GM12873 (cell line): ENCODE measurements at regions not wholly inside any gene's neighbourhood (a gene's known extent, or its start where the extent isn't known, plus 50 kb on each side); places are given as distances from the start of the nearest gene placed in this dataset.

Experiments used
- TF ChIP-seq, protein P1 (sequence below): IDR thresholded peaks from 2 replicates; pipeline ENCODE4 v1.5.1; 2012; ENCODE audit warnings: low read depth, mild to moderate bottlenecking, moderate library complexity, low read length, control low read depth; ENCODE audit not compliant: insufficient read depth; ENCODE audit errors: missing control alignments

- TF ChIP-seq, protein P1, sequence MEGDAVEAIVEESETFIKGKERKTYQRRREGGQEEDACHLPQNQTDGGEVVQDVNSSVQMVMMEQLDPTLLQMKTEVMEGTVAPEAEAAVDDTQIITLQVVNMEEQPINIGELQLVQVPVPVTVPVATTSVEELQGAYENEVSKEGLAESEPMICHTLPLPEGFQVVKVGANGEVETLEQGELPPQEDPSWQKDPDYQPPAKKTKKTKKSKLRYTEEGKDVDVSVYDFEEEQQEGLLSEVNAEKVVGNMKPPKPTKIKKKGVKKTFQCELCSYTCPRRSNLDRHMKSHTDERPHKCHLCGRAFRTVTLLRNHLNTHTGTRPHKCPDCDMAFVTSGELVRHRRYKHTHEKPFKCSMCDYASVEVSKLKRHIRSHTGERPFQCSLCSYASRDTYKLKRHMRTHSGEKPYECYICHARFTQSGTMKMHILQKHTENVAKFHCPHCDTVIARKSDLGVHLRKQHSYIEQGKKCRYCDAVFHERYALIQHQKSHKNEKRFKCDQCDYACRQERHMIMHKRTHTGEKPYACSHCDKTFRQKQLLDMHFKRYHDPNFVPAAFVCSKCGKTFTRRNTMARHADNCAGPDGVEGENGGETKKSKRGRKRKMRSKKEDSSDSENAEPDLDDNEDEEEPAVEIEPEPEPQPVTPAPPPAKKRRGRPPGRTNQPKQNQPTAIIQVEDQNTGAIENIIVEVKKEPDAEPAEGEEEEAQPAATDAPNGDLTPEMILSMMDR = no peak
Observed at GRCh38 chr21:38619480-38619879, 121.2 kb upstream of the ERG start.

GRCh38 chr21:38619992-38620479 is 121.8 kb upstream of the ERG start:
- TF ChIP-seq, protein P1 = no peak

DNA sequence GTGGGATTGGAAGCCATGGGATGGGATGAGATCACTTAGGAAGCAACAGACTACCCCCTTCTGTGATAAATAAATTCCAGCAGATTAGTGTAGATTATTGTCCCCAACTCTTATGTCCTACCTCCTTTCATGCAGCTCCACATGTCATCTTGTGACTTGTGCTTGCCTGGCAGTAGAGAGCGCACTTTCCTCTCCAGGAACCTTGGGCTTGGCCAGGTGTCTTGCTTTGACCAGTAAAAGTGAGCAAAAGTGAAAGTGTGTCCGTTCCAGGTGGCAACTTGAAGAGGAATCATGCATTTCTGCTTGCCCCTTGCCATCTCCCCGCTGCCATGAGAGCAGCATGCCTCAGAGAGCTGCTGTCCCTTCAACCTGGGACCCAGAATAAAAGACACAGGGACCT is 122.9 kb upstream of the ERG start:
- TF ChIP-seq, protein P1 = peak; percentile 20

DNA sequence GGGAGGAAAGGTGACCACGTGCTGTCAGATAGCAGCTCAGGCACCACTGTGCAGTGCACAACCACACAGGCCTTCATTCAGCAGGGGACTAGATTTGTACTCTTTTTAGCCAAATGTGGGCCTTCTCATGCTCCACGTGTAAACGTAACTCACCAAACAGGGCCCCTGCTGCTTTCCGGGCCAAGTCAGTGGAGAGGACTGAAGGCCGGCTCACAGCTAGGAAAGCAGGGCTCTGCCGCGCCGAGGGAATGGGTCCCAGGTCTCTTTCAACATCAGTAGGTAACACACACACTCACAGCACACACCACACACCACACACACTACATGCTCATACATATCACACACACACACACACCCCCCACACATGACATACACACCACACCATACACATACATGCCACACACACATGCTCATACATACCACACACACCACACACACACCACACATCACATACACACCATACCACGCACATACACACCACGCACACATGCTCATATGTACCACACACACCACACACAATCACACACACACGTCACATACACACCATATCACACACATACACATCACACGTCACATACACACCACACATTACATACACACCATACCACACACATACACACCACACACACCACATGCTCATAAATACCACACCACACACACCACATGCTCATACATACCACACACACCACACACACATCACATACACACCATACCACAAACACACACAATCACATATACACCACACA is 124.0 kb upstream of the ERG start:
- TF ChIP-seq, protein P1 = no peak

DNA sequence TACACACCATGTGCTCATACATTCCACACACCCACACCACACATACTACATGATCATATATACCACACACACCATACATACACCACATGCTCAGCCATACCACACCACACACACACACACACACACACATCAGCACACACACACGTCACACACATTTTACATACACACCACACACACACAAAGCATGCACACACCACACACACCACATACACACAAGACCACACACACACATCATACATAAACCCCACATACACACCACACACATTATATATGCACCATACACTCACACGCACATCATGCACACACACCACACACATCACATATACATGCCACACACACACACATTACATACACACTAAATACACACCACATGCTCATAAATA is 124.5 kb upstream of the ERG start:
- TF ChIP-seq, protein P1 = no peak

GRCh38 chr21:38623552-38623951 is 125.3 kb upstream of the ERG start:
- TF ChIP-seq, protein P1 = no peak

DNA sequence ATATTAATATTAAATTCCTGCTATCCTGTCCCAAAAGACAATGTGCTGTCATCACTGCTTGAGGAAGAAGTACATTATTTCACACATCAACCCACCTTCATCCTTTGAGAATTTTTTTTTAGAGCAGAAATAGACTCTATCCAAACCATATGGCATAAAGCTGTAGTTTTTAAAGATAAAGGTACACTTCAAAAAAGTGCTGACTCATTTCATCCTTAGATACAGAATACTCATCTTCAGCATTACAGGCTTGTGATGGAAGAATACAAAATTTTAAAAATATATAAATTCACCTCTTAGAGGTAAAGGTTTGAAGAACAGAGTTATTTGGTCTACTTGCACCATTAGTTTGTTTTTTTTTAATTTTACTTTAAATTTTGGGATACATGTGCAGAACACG is 126.7 kb upstream of the ERG start:
- TF ChIP-seq, protein P1 = no peak

- TF ChIP-seq, protein P1 = no peak
Observed at GRCh38 chr21:38626306-38626705, 128.0 kb upstream of the ERG start.
